GM18502 (cell line): ENCODE measurements at regions not wholly inside any gene's neighbourhood (a gene's known extent, or its start where the extent isn't known, plus 50 kb on each side); places are given as distances from the start of the nearest gene placed in this dataset.

Experiments used
- ATAC-seq: cut with Tn5 transposase; IDR thresholded peaks from one replicate; pipeline ENCODE4 v1.9.1; 2021; ENCODE audit warnings: mild to moderate bottlenecking; ENCODE audit not compliant: unreplicated experiment, poor library complexity

GRCh38 chr20:52747845-52748284 lies 224.3 kb upstream of the TSHZ2 start:
- no peak for ATAC-seq

GRCh38 chr20:52746770-52747169 lies 225.4 kb upstream of the TSHZ2 start:
- ATAC-seq, result no peak

GRCh38 chr20:52746190-52746589 lies 226.0 kb upstream of the TSHZ2 start:
- no peak for ATAC-seq

- ATAC-seq, result no peak
These were observed 227.7 kb upstream of the TSHZ2 start for GRCh38 chr20:52744441-52744840.

GRCh38 chr20:52738081-52738480 lies 234.1 kb upstream of the TSHZ2 start:
- no peak for ATAC-seq

- ATAC-seq, result no peak
These were observed 235.7 kb upstream of the TSHZ2 start for GRCh38 chr20:52736507-52736906.

GRCh38 chr20:52731093-52731492 lies 241.1 kb upstream of the TSHZ2 start:
- no peak for ATAC-seq

GRCh38 chr20:52727740-52728456 lies 244.3 kb upstream of the TSHZ2 start:
- ATAC-seq, result no peak

- ATAC-seq, result no peak
These were observed 247.6 kb upstream of the TSHZ2 start for GRCh38 chr20:52724541-52724940.

GRCh38 chr20:52722926-52723688 lies 249.1 kb upstream of the TSHZ2 start:
- ATAC-seq, result no peak

- ATAC-seq, result no peak
These were observed 264.0 kb upstream of the TSHZ2 start for GRCh38 chr20:52708137-52708536.

- ATAC-seq, result no peak
These were observed 267.6 kb upstream of the TSHZ2 start for GRCh38 chr20:52704553-52704952.

- ATAC-seq, result no peak
These were observed 283.8 kb upstream of the TSHZ2 start for GRCh38 chr20:52688345-52688744.

- ATAC-seq, result no peak
These were observed 287.3 kb upstream of the TSHZ2 start for GRCh38 chr20:52684905-52685304.

GRCh38 chr20:52684176-52684575 lies 288.0 kb upstream of the TSHZ2 start:
- ATAC-seq, result no peak

- no peak for ATAC-seq
These were observed 288.4 kb upstream of the TSHZ2 start for GRCh38 chr20:52683761-52684160.

- no peak for ATAC-seq
These were observed 289.9 kb upstream of the TSHZ2 start for GRCh38 chr20:52682237-52682636.

GRCh38 chr20:52681288-52681687 lies 290.9 kb upstream of the TSHZ2 start:
- no peak for ATAC-seq

GRCh38 chr20:52677216-52677615 lies 294.9 kb upstream of the TSHZ2 start:
- no peak for ATAC-seq

GRCh38 chr20:52676283-52676995 lies 295.7 kb upstream of the TSHZ2 start:
- no peak for ATAC-seq

- no peak for ATAC-seq
These were observed 296.8 kb upstream of the TSHZ2 start for GRCh38 chr20:52675375-52675774.
